Ovary (tissue), 7 donors: ENCODE measurements at regions not wholly inside any gene's neighbourhood (a gene's known extent, or its start where the extent isn't known, plus 50 kb on each side); places are given as distances from the start of the nearest gene placed in this dataset.

Experiments used
- DNase-seq, 5 donors: peaks; one replicate each; pipeline ENCODE4 v3.0.0-alpha.2; 2019 to 2020
- H3K27ac ChIP-seq, 2 donors: fragments of 200-600 bp; one replicate each; pipeline versions ENCODE4 v1.5.1 to v1.8.0; 2019 to 2022
- H3K27me3 ChIP-seq: fragments of 200-600 bp; one replicate; pipeline ENCODE4 v1.8.0; 2022
- H3K36me3 ChIP-seq: fragments of 200-600 bp; sonication (generic); one replicate; pipeline ENCODE4 v1.5.1; 2019
- H3K4me1 ChIP-seq: one replicate; pipeline ENCODE4 v1.8.1; 2013; ENCODE audit warnings: mild to moderate bottlenecking, moderate library complexity; ENCODE audit not compliant: insufficient read depth
- H3K4me3 ChIP-seq: fragments of 200-600 bp; sonication (generic); one replicate; pipeline ENCODE4 v1.5.1; 2017
- H3K9me3 ChIP-seq, 2 donors: fragments of 200-600 bp in 1 of 2; sonication (generic) in 1 of 2; one replicate each; pipeline versions ENCODE4 v1.5.1 to v1.8.1; 2013 to 2019; ENCODE audit warnings: mild to moderate bottlenecking in 1 of 2, moderate library complexity in 1 of 2
- EP300 ChIP-seq: sonication (generic); formaldehyde crosslinking; IDR thresholded peaks from one replicate; pipeline ENCODE4 v1.6.1; 2017; ENCODE audit warnings: antibody characterized with exemption
- POLR2A ChIP-seq: fragments of 450-650 bp; IDR thresholded peaks from one replicate; pipeline ENCODE4 v1.6.1; 2017; ENCODE audit warnings: antibody characterized with exemption, mild to moderate bottlenecking, moderate library complexity
- WGBS, 3 donors: extraction: QIAGEN DNeasy Blood & Tissue Kit in 1 of 3; methylation state at CpG; one replicate each; pipeline versions ENCODE4 v1.1.5 to v1.1.7; 2013 to 2017; 5-methylcytosine and 5-hydroxymethylcytosine counted together
- intact Hi-C, 4 donors: fragments of 100-400 bp; cut with DNase I; formaldehyde crosslinking; loops; one replicate each; pipeline versions ENCODE4 v1.11.0 to v1.15.1; 2022 to 2023
- TF ChIP-seq, protein P1 (sequence below), 3 donors: fragments of 450-650 bp in 2 of 3; fragments of 200-600 bp in 1 of 3; IDR thresholded peaks; one replicate each; pipeline versions ENCODE4 v1.5.1 to v1.8.0; 2016 to 2022; ENCODE audit warnings: antibody characterized with exemption in 3 of 3, mild to moderate bottlenecking in 1 of 3
- donor health status: DM: no; HTN: no; CAD: no; lungs with moderate emphysema.
- donor health status: DM: no; HTN: no; CAD: no.
- donor health status: Bipolar disorder and iron deficiency.
- donor health status: DM: no; HTN: no; CAD: no.
- donor health status: DM: yes; HTN: yes; CAD: no.

DNA sequence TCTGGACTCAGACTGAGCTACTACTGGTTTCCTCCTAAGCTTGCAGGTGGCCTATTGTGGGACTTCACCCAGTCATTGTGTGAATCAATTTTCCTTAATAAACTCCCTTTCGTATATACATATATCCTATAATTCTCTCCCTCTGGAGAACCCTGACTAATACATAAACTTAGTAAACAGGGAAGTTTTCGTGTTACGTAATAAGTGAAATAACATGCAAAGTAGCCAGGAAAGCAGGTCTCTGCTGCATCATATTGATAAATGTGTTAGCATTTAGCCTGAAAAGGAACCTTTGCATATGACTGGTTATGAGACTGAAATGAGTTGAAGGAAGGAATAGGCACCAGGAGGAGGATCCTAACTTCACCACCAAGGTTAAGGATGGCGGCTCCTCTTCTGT lies 527.2 kb upstream of the FAM98A start:
- Histone ChIP-seq H3K4me1 (no peaks in the 10 kb centered on the region), H3K4me3 (no peak overlapping the region), H3K27me3 (no peaks in the 10 kb centered on the region), H3K36me3 (no peaks in the 10 kb centered on the region), H3K27ac (no peak overlapping the region), H3K9me3 (no peaks in the 10 kb centered on the region)
- intact Hi-C loops = no loop called here
- no peak for DNase-seq
- 93 to 97% (median 95%) methylated on average over 4 of the region's 4 CpGs for WGBS, 3 donors
- no peak for TF ChIP-seq POLR2A
- TF ChIP-seq, protein P1, sequence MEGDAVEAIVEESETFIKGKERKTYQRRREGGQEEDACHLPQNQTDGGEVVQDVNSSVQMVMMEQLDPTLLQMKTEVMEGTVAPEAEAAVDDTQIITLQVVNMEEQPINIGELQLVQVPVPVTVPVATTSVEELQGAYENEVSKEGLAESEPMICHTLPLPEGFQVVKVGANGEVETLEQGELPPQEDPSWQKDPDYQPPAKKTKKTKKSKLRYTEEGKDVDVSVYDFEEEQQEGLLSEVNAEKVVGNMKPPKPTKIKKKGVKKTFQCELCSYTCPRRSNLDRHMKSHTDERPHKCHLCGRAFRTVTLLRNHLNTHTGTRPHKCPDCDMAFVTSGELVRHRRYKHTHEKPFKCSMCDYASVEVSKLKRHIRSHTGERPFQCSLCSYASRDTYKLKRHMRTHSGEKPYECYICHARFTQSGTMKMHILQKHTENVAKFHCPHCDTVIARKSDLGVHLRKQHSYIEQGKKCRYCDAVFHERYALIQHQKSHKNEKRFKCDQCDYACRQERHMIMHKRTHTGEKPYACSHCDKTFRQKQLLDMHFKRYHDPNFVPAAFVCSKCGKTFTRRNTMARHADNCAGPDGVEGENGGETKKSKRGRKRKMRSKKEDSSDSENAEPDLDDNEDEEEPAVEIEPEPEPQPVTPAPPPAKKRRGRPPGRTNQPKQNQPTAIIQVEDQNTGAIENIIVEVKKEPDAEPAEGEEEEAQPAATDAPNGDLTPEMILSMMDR (IDR thresholded peaks at IDR 0.05) = no peak
- TF ChIP-seq EP300 = no peak

DNA sequence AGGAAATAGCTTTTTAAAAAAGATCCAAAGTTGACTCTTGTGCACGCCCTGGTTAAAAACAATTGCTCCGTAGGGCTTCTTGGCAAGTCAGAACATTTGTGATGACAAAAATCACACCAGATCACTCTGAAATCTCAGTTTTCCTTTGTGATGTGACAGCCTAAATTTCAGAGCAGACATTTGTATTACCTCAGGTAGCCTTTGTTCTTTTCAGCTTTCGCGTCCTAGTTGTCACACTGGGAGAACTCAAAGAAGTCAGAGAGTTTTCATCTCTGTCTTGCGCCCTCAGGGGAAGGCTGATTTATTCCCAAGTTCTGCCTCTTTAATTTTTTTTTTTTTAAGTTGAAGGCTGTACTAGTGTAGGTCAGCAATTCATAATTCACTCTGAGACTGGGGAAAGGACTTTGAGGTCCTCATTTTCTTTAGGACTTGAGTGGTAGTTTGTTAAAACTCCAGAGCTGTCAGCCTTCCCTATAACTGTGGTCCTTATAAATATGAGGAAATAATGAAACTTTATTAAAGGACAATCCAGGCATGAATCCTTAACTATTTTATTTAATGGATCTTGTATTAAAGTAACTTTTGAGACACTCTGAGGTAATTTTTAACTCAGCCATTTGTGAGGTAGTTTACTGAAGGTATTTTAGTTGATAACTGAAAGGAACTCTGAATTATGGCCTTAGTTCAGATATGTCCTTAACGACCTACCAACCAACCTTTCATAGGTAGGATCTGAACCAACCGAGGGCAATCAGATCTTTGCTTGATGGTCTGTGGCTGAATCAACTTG lies 525.1 kb upstream of the FAM98A start:
- 73 to 77% (median 73%) methylated on average over 7 of the region's 7 CpGs for WGBS, 3 donors
- Histone ChIP-seq H3K27me3 (no peaks in the 10 kb centered on the region), H3K4me3 (no peak overlapping the region), H3K4me1 (no peaks in the 10 kb centered on the region), H3K36me3 (no peaks in the 10 kb centered on the region), H3K27ac (no peak overlapping the region), H3K9me3 (no peaks in the 10 kb centered on the region)
- no peak for DNase-seq
- no peak for TF ChIP-seq POLR2A
- TF ChIP-seq, protein P1 (IDR thresholded peaks at IDR 0.05) = no peak
- TF ChIP-seq EP300 = no peak
- intact Hi-C loops = no loop called here

DNA sequence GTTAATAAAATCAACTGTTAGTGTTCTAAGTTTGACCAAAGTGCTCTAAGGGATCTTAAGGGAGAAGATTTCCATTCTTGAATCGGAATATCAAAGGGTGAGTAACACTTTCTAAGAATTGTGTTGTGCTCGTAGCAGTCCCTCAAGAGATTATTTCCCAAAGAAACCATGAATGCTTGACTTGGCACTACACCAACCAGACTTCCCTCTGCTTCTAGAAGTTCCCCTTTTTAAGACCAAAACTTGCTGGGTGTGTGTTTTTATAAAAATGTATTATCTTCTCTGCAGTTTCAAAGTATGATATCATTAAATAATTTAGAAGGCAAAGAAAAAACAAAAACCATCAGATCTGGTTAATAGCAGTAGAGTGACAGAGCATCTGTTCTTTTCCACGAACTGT lies 522.0 kb upstream of the FAM98A start:
- Histone ChIP-seq H3K27ac (no peak overlapping the region), H3K4me1 (no peaks in the 10 kb centered on the region), H3K9me3 (no peaks in the 10 kb centered on the region), H3K27me3 (no peaks in the 10 kb centered on the region), H3K36me3 (no peaks in the 10 kb centered on the region), H3K4me3 (no peak overlapping the region)
- DNase-seq = no peak
- TF ChIP-seq, protein P1 (IDR thresholded peaks at IDR 0.05) = no peak
- TF ChIP-seq EP300 (no peak), POLR2A (no peak)
- 60 to 74% (median 69%) methylated on average over 3 of the region's 3 CpGs for WGBS, 3 donors
- intact Hi-C loops = no loop called here

DNA sequence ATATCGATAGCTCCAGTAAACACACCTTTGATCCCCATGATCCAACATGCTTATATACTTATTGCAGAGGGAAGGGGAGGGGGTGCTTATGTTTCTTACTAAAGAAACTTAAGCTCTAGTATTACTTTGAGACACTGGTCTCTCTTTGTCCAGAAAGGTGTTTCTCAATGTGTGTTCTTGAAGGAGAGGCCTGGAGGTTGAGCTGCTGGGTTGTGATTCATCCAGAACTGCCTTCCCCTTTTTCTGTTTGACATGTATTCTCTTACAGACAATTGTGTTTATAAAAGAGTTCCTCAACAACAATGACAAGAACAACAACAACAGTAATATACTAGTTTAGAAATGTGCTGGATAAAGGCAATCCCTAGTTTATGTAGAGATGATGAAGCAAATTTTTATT lies 516.0 kb upstream of the FAM98A start:
- TF ChIP-seq, protein P1 (IDR thresholded peaks at IDR 0.05) = no peak
- TF ChIP-seq EP300 = no peak
- TF ChIP-seq POLR2A = no peak
- Histone ChIP-seq H3K27me3 (no peaks in the 10 kb centered on the region), H3K27ac (no peak overlapping the region), H3K9me3 (no peaks in the 10 kb centered on the region), H3K4me3 (no peak overlapping the region), H3K36me3 (no peaks in the 10 kb centered on the region), H3K4me1 (no peaks in the 10 kb centered on the region)
- intact Hi-C loops = no loop called here
- 95 to 100% (median 98%) methylated on average over 1 of the region's 1 CpG for WGBS, 3 donors
- no peak for DNase-seq
